SJSA1 (cell line): ENCODE measurements at regions not wholly inside any gene's neighbourhood (a gene's known extent, or its start where the extent isn't known, plus 50 kb on each side); places are given as distances from the start of the nearest gene placed in this dataset.
A peak's percentile ranks its signal among the peaks of the same experiment; 100 is the strongest.

ENCODE experiments used
- DNase-seq, 2 experiments: peaks; one replicate each; pipeline ENCODE4 v3.0.0-alpha.2; 2015 to 2020; ENCODE audit warnings: low spot score in 2 of 2, low read depth in 1 of 2
- H3K27ac ChIP-seq: fragments of 250-450 bp; sonication (Bioruptor Pico); 2 replicates; pipeline ENCODE4 v1.5.1; 2020; ENCODE audit warnings: mild to moderate bottlenecking, moderate library complexity
- H3K27me3 ChIP-seq: fragments of 250-450 bp; sonication (Bioruptor Pico); replicated peaks from 2 replicates; pipeline ENCODE4 v1.5.1; 2020; ENCODE audit warnings: mild to moderate bottlenecking, moderate library complexity
- H3K36me3 ChIP-seq: fragments of 250-450 bp; sonication (Bioruptor Pico); 2 replicates; pipeline ENCODE4 v1.5.1; 2020; ENCODE audit warnings: mild to moderate bottlenecking
- H3K4me1 ChIP-seq: fragments of 250-450 bp; sonication (Bioruptor Pico); replicated peaks from 2 replicates; pipeline ENCODE4 v1.6.1; 2021; ENCODE audit warnings: mild to moderate bottlenecking
- H3K4me3 ChIP-seq: fragments of 250-450 bp; sonication (Bioruptor Pico); 2 replicates; pipeline ENCODE4 v1.5.1; 2020; ENCODE audit warnings: mild to moderate bottlenecking
- H3K9me3 ChIP-seq: fragments of 250-450 bp; sonication (Bioruptor Pico); replicated peaks from 2 replicates; pipeline ENCODE4 v1.5.1; 2020; ENCODE audit warnings: mild to moderate bottlenecking

GRCh38 chr20:4563031-4563430, 123.2 kb upstream of the PRNP start:
- no peak overlapping the region for H3K4me3 ChIP-seq
- no peaks in the 10 kb centered on the region for H3K27me3 ChIP-seq
- H3K4me1 ChIP-seq, result no peaks in the 10 kb centered on the region
- no peak for DNase-seq
- H3K27ac ChIP-seq, result no peak overlapping the region
- H3K9me3 ChIP-seq, result no peaks in the 10 kb centered on the region; the same call in 1 of the 2 replicates
- H3K36me3 ChIP-seq, result no peaks in the 10 kb centered on the region

GRCh38 chr20:4560667-4561066, 125.6 kb upstream of the PRNP start:
- no peak overlapping the region for H3K4me3 ChIP-seq
- no peak for DNase-seq
- no peaks in the 10 kb centered on the region for H3K36me3 ChIP-seq
- H3K4me1 ChIP-seq, result peaks cover 5% of the 10 kb centered on the region
- no peaks in the 10 kb centered on the region for H3K27me3 ChIP-seq
- no peak overlapping the region for H3K27ac ChIP-seq
- H3K9me3 ChIP-seq, result no peaks in the 10 kb centered on the region; the same call in 1 of the 2 replicates

GRCh38 chr20:4559906-4560305, 126.3 kb upstream of the PRNP start:
- no peaks in the 10 kb centered on the region; the same call in 1 of the 2 replicates for H3K9me3 ChIP-seq
- no peak overlapping the region for H3K4me3 ChIP-seq
- DNase-seq, result no peak
- no peak overlapping the region for H3K27ac ChIP-seq
- no peaks in the 10 kb centered on the region for H3K36me3 ChIP-seq
- peaks cover 13% of the 10 kb centered on the region for H3K4me1 ChIP-seq
- H3K27me3 ChIP-seq, result no peaks in the 10 kb centered on the region

DNA sequence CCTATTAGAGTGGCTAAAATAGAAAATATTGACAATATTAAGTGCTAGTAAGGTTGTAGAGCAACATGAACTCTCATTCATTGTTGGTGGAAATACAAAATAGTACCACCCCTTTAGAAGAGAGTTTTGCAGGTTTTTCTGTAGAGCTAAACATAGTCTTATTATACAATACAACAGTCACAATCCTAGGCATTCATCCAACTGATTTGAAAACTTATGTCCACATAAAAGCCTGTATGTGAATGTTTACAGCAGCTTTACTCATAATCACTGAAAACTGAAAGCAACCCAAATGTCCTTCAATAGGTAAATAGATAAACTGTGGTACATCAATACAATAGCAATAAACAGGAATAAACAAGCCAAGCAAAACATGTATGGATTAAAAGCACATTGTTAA, 127.2 kb upstream of the PRNP start:
- Histone ChIP-seq H3K4me3 (no peak overlapping the region), H3K9me3 (no peaks in the 10 kb centered on the region; the same call in 1 of the 2 replicates), H3K36me3 (no peaks in the 10 kb centered on the region), H3K27ac (no peak overlapping the region), H3K4me1 (peaks cover 19% of the 10 kb centered on the region), H3K27me3 (no peaks in the 10 kb centered on the region)
- DNase-seq, result no peak

- H3K9me3 ChIP-seq, result no peaks in the 10 kb centered on the region; the same call in 1 of the 2 replicates
- H3K4me1 ChIP-seq, result peaks cover 19% of the 10 kb centered on the region
- H3K4me3 ChIP-seq, result no peak overlapping the region
- H3K27ac ChIP-seq, result no peak overlapping the region
- H3K36me3 ChIP-seq, result no peaks in the 10 kb centered on the region
- no peaks in the 10 kb centered on the region for H3K27me3 ChIP-seq
- no peak for DNase-seq
These were observed 129.5 kb upstream of the PRNP start for GRCh38 chr20:4556781-4557180.

- no peaks in the 10 kb centered on the region for H3K9me3 ChIP-seq
- H3K4me1 ChIP-seq, result peaks cover 25% of the 10 kb centered on the region
- no peak overlapping the region for H3K4me3 ChIP-seq
- H3K27ac ChIP-seq, result peak overlapping the region; percentile 37
- no peaks in the 10 kb centered on the region for H3K27me3 ChIP-seq
- no peaks in the 10 kb centered on the region for H3K36me3 ChIP-seq
- peak; percentile 72 to 73 for DNase-seq
These were observed 130.9 kb upstream of the PRNP start for GRCh38 chr20:4555188-4555890.

- Histone ChIP-seq H3K4me1 (peaks cover 25% of the 10 kb centered on the region), H3K27ac (no peak overlapping the region), H3K4me3 (no peak overlapping the region), H3K9me3 (no peaks in the 10 kb centered on the region), H3K36me3 (no peaks in the 10 kb centered on the region), H3K27me3 (no peaks in the 10 kb centered on the region)
- DNase-seq, result no peak
These were observed 131.9 kb upstream of the PRNP start for GRCh38 chr20:4554346-4554745.

GRCh38 chr20:4552075-4552640, 134.1 kb upstream of the PRNP start:
- Histone ChIP-seq H3K9me3 (no peaks in the 10 kb centered on the region), H3K27me3 (no peaks in the 10 kb centered on the region), H3K4me3 (no peak overlapping the region), H3K4me1 (peaks cover 28% of the 10 kb centered on the region), H3K27ac (no peak overlapping the region; the same call in 1 of the 2 replicates), H3K36me3 (no peaks in the 10 kb centered on the region)
- no peak for DNase-seq

DNA sequence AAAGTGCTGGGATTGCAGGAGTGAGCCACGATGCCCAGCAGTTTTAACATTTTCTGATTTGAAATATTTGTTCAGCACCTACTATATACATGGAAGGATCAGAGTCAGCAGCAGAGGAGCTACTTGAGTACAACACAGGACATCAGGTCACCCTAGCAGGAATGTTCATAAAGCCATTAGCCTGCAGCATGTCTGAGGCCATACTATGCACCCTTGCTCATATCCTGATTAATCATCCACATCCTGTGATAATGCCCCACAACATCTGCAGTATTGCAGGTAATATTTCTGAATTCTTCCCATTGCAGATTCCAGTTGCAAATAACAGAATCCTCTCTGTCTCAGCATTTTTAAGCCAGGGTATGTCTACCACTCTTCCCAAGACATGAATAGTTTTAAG, 135.5 kb upstream of the PRNP start:
- no peaks in the 10 kb centered on the region for H3K27me3 ChIP-seq
- H3K27ac ChIP-seq, result no peak overlapping the region
- H3K9me3 ChIP-seq, result no peaks in the 10 kb centered on the region
- no peaks in the 10 kb centered on the region for H3K36me3 ChIP-seq
- H3K4me3 ChIP-seq, result no peak overlapping the region
- no peak for DNase-seq
- H3K4me1 ChIP-seq, result peaks cover 38% of the 10 kb centered on the region

DNA sequence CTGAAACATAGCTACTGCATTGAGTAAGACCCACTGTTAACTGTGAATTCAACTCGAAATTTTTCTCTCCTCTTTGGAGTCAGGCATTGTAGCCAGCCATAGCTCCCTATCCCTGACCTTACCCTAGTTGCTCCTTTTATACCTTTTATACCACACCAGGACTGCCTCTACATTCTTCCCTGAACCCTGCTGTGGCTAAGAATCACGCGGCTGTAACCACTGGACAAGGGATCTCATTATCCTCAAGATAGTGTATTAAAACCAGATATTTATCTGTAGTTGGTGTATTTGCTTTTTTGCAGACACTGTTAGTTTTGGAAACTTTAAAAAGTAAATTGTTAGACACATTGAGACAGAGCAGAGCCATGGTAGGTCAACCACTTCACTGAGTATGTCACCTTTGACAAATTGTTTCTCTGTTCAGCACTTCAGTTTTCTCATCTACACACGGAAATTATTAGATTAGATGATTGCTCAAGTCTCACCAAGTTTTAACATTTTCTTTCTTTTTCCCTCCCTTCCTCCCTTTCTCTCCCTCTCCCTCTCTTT, 136.5 kb upstream of the PRNP start:
- Histone ChIP-seq H3K9me3 (no peaks in the 10 kb centered on the region), H3K4me1 (peaks cover 38% of the 10 kb centered on the region), H3K4me3 (no peak overlapping the region), H3K36me3 (no peaks in the 10 kb centered on the region), H3K27me3 (no peaks in the 10 kb centered on the region), H3K27ac (no peak overlapping the region)
- DNase-seq, result no peak

GRCh38 chr20:4548552-4548951, 137.7 kb upstream of the PRNP start:
- H3K4me1 ChIP-seq, result peaks cover 39% of the 10 kb centered on the region
- no peak overlapping the region for H3K4me3 ChIP-seq
- no peaks in the 10 kb centered on the region for H3K27me3 ChIP-seq
- no peak overlapping the region for H3K27ac ChIP-seq
- DNase-seq, result no peak
- H3K9me3 ChIP-seq, result no peaks in the 10 kb centered on the region
- H3K36me3 ChIP-seq, result no peaks in the 10 kb centered on the region

DNA sequence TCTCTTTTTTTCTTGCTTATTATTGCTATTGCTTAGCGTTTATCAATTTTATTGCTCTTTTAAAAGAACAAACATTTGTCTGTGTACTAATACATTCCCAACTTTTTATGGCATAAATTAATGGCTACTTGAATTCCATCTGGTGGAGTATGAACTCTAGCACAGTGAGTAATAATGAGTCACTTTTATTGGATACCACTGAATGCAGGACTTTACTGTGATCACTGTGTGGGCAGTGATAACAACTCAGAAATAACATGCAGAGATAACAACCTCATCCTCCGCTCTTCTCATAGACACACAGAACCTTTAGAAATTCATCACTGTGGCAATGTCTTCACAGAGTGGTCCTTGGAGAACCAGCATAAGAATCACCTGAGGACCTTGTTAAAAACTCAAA, 139.5 kb upstream of the PRNP start:
- Histone ChIP-seq H3K27ac (0 out of 2 replicates have a peak overlapping the region, but pooled peaks have one; percentile 2), H3K9me3 (no peaks in the 10 kb centered on the region), H3K4me1 (peaks cover 39% of the 10 kb centered on the region), H3K4me3 (no peak overlapping the region), H3K36me3 (no peaks in the 10 kb centered on the region), H3K27me3 (no peaks in the 10 kb centered on the region)
- DNase-seq, result peak in 1 of 2 experiments; percentile 55

GRCh38 chr20:4546342-4546741, 139.9 kb upstream of the PRNP start:
- H3K36me3 ChIP-seq, result no peaks in the 10 kb centered on the region
- H3K4me1 ChIP-seq, result peaks cover 39% of the 10 kb centered on the region
- H3K27ac ChIP-seq, result peak overlapping the region; percentile 56
- H3K4me3 ChIP-seq, result no peak overlapping the region
- DNase-seq, result no peak
- H3K9me3 ChIP-seq, result no peaks in the 10 kb centered on the region
- H3K27me3 ChIP-seq, result no peaks in the 10 kb centered on the region

DNA sequence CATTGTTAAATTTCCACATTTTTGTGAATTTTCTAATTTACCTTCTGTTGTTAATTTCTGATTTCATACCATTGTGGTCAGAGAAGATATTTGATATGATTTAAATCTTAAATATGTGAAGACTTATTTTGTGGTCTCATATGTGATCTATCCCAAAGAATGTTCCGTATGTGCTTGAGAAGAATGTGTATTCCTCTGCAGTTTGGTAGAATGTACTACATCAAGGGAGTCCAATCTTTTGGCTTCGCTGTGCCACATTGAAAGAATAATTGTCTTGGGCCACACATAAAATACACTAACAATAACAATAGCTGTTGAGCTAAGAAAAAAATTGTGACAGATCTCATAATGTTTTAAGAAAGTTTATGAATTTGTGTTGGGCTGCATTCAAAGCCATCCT, 140.7 kb upstream of the PRNP start:
- H3K27ac ChIP-seq, result peak overlapping the region; percentile 56
- peak in 1 of 2 experiments; percentile 62 for DNase-seq

More for the DNA sequence above, 140.7 kb upstream of the PRNP start:
- Histone ChIP-seq H3K27me3 (no peaks in the 10 kb centered on the region), H3K36me3 (no peaks in the 10 kb centered on the region), H3K4me3 (no peak overlapping the region), H3K4me1 (peaks cover 35% of the 10 kb centered on the region), H3K9me3 (no peaks in the 10 kb centered on the region)
